ENCODE measurements at regions not wholly inside any gene's neighbourhood (a gene's known extent, or its start where the extent isn't known, plus 50 kb on each side); places are given as distances from the start of the nearest gene placed in this dataset.

DNA sequence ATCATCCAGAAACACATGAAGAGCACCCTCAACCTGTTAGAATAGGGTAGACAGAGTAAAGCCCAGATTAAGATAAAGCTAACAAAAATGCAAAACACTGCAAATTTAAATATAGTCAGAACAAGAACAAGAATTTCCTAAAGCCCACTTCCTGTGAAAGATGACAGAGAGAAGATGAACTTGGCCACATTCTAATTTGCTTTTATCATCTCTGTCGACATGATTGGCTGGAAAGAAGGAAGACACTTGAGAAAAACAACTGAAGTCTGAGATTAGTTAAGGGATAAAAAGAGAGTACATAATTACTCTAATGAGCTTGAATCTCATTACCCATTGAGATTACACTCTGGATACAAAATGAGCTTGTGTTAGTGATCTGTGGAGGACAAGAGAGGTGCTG lies 537.6 kb downstream of the KLF5 start:
- H3K4me3 ChIP-seq = no peak overlapping the region
- H3K27ac ChIP-seq = no peak overlapping the region
- H3K4me1 ChIP-seq = no peaks in the 10 kb centered on the region
- intact Hi-C loops (cut with DNase I; ENCODE audit: low total_unique reads) = no loop called here
- DNase-seq = no peak
- H3K27me3 ChIP-seq = no peaks in the 10 kb centered on the region
- H3K36me3 ChIP-seq = no peaks in the 10 kb centered on the region
- TF ChIP-seq CTCF (IDR thresholded peaks at IDR 0.05) = no peak
- no peaks in the 10 kb centered on the region for H3K9me3 ChIP-seq

DNA sequence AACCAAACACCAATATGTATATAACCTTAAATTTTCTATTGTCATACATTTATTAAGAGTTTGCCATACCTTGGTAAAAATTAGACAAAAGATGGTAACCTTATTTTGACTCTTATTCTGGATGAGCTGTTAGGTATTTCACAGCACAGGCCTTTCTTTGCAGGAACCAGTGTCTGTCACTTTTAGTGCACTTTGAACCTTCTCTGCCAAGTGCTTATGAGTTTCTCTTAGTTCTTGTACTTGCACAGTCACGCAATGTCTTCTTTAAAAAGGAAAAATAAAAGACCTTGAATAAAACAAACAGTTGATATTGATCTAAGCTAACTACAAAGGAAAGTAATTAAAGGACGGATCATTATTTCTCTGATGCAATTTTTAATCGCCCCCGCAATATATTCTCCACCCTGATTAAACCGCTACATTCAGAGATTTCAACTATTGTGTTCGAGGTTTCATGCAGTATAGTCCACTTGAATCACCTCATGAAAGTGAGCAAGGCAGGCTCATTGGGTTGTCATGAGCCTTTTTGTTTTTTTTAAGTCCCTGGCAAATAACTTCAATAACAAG lies 534.5 kb downstream of the KLF5 start:
- DNase-seq = no peak
- TF ChIP-seq CTCF (IDR thresholded peaks at IDR 0.05) = no peak
- Histone ChIP-seq H3K4me3 (no peak overlapping the region), H3K36me3 (no peaks in the 10 kb centered on the region), H3K9me3 (no peaks in the 10 kb centered on the region), H3K4me1 (no peaks in the 10 kb centered on the region), H3K27me3 (no peaks in the 10 kb centered on the region), H3K27ac (no peak overlapping the region)
- intact Hi-C loops (cut with DNase I; ENCODE audit: low total_unique reads) = no loop called here

GRCh38 chr13:73591861-73592260 lies 533.1 kb downstream of the KLF5 start:
- intact Hi-C loops (cut with DNase I; ENCODE audit: low total_unique reads) = no loop called here
- Histone ChIP-seq H3K9me3 (no peaks in the 10 kb centered on the region), H3K36me3 (no peaks in the 10 kb centered on the region), H3K4me3 (no peak overlapping the region), H3K4me1 (no peaks in the 10 kb centered on the region), H3K27me3 (no peaks in the 10 kb centered on the region), H3K27ac (no peak overlapping the region)
- DNase-seq = no peak
- no peak for TF ChIP-seq CTCF (IDR thresholded peaks at IDR 0.05)

- no peaks in the 10 kb centered on the region for H3K9me3 ChIP-seq
- H3K27me3 ChIP-seq = no peaks in the 10 kb centered on the region
- no peaks in the 10 kb centered on the region for H3K4me1 ChIP-seq
- no peak for TF ChIP-seq CTCF (IDR thresholded peaks at IDR 0.05)
- no peaks in the 10 kb centered on the region for H3K36me3 ChIP-seq
- intact Hi-C loops (cut with DNase I; ENCODE audit: low total_unique reads) = no loop called here
- H3K4me3 ChIP-seq = no peak overlapping the region
- DNase-seq = no peak
- no peak overlapping the region for H3K27ac ChIP-seq
These were observed 532.0 kb downstream of the KLF5 start for GRCh38 chr13:73590795-73591194.

DNA sequence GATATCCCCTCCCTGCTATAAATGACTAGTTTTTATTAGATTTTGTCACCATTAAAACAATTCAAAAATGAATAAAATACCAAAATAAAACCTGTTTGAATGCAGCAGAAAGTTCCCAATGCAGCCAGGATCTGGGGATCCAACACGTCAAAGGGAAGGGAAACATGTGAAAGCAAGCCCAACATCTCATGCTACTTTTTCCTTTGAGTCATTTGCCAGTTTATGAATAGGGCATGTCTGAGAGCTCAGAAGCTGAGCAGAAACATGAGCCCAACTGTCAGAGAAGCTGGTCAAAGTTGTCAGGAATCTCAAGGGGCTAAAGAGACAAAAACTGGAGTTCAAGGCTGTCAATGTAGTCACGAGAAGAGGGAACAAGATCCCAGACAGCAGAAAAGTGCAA lies 526.4 kb downstream of the KLF5 start:
- H3K27ac ChIP-seq = no peak overlapping the region
- H3K27me3 ChIP-seq = no peaks in the 10 kb centered on the region
- no peak for DNase-seq
- no peak overlapping the region for H3K4me3 ChIP-seq
- intact Hi-C loops (cut with DNase I; ENCODE audit: low total_unique reads) = no loop called here
- H3K9me3 ChIP-seq = no peaks in the 10 kb centered on the region
- TF ChIP-seq CTCF (IDR thresholded peaks at IDR 0.05) = no peak
- no peaks in the 10 kb centered on the region for H3K4me1 ChIP-seq
- H3K36me3 ChIP-seq = no peaks in the 10 kb centered on the region

GRCh38 chr13:73583331-73583730 lies 524.5 kb downstream of the KLF5 start:
- intact Hi-C loops (cut with DNase I; ENCODE audit: low total_unique reads) = no loop called here
- H3K27me3 ChIP-seq = no peaks in the 10 kb centered on the region
- no peak overlapping the region for H3K4me3 ChIP-seq
- no peak for TF ChIP-seq CTCF (IDR thresholded peaks at IDR 0.05)
- no peaks in the 10 kb centered on the region for H3K9me3 ChIP-seq
- H3K36me3 ChIP-seq = no peaks in the 10 kb centered on the region
- no peak overlapping the region for H3K27ac ChIP-seq
- DNase-seq = no peak
- H3K4me1 ChIP-seq = no peaks in the 10 kb centered on the region

Measured in tibial artery (tissue), 4 donors.